Keratinocyte (primary cell): ENCODE measurements at regions not wholly inside any gene's neighbourhood (a gene's known extent, or its start where the extent isn't known, plus 50 kb on each side); places are given as distances from the start of the nearest gene placed in this dataset.

Experiments
- DNase-seq: peaks from one replicate; pipeline ENCODE4 v3.0.0-alpha.2; 2011; ENCODE audit warnings: low read depth, missing footprints, low spot score
- FAIRE-seq: peaks from 2 replicates; lab custom pipeline; 2011; peaks lifted over from hg19 to GRCh38; lab: Jason Lieb, UNC
- H2AFZ ChIP-seq: 2 replicates; pipeline ENCODE4 v1.6.0; 2012; ENCODE audit warnings: low read length, control low read depth, inconsistent platforms; ENCODE audit not compliant: control insufficient read depth
- H3K27ac ChIP-seq: 2 replicates; pipeline ENCODE4 v1.5.1; 2011; ENCODE audit warnings: low read length; ENCODE audit not compliant: control insufficient read depth, insufficient read depth
- H3K27me3 ChIP-seq: 3 replicates; pipeline ENCODE4 v1.6.0; 2011; ENCODE audit warnings: low read length; ENCODE audit not compliant: control insufficient read depth, insufficient read depth; ENCODE audit errors: extremely low read depth
- H3K36me3 ChIP-seq, 2 experiments: 2 replicates in 1 of 2; 3 replicates in 1 of 2; pipeline ENCODE4 v1.5.1; 2011; ENCODE audit warnings: low read length in 2 of 2, mild to moderate bottlenecking in 1 of 2; ENCODE audit not compliant: control insufficient read depth in 2 of 2, insufficient read depth in 2 of 2; ENCODE audit errors: extremely low read depth in 1 of 2
- H3K4me1 ChIP-seq: 3 replicates; pipeline ENCODE4 v1.5.1; 2011; ENCODE audit warnings: low read length; ENCODE audit not compliant: control insufficient read depth, insufficient read depth; ENCODE audit errors: extremely low read depth
- H3K4me2 ChIP-seq: 3 replicates; pipeline ENCODE4 v1.6.0; 2011; ENCODE audit warnings: low read depth, low read length; ENCODE audit not compliant: control insufficient read depth, insufficient read depth; ENCODE audit errors: extremely low read depth
- H3K4me3 ChIP-seq, 3 experiments: fragments of 200-600 bp in 1 of 3; sonication (generic) in 1 of 3; 2 replicates in 2 of 3; 3 replicates in 1 of 3; pipeline ENCODE4 v1.5.1; 2011 to 2016; ENCODE audit warnings: low read length in 3 of 3, mild to moderate bottlenecking in 3 of 3, control low read depth in 2 of 3, inconsistent platforms in 1 of 3, low read depth in 1 of 3, mixed read lengths in 1 of 3, mixed run types in 1 of 3, moderate library complexity in 1 of 3; ENCODE audit not compliant: control insufficient read depth in 2 of 3, insufficient read depth in 2 of 3; ENCODE audit errors: extremely low read depth in 1 of 3
- H3K79me2 ChIP-seq: 2 replicates; pipeline ENCODE4 v1.6.0; 2012; ENCODE audit warnings: low read length; ENCODE audit not compliant: control insufficient read depth, insufficient read depth
- H3K9ac ChIP-seq: 3 replicates; pipeline ENCODE4 v1.6.0; 2011; ENCODE audit warnings: low read length; ENCODE audit not compliant: control insufficient read depth, insufficient read depth; ENCODE audit errors: extremely low read depth
- H3K9me1 ChIP-seq: 3 replicates; pipeline ENCODE4 v1.6.0; 2011; ENCODE audit warnings: low read length; ENCODE audit not compliant: control insufficient read depth, insufficient read depth; ENCODE audit errors: extremely low read depth
- H3K9me3 ChIP-seq: 2 replicates; pipeline ENCODE4 v1.5.1; 2012; ENCODE audit warnings: low read depth, low read length; ENCODE audit not compliant: control insufficient read depth
- H4K20me1 ChIP-seq: 3 replicates; pipeline ENCODE4 v1.6.0; 2011; ENCODE audit warnings: low read length; ENCODE audit not compliant: control insufficient read depth, insufficient read depth; ENCODE audit errors: extremely low read depth
- EZH2 ChIP-seq: IDR thresholded peaks from one replicate; pipeline ENCODE4 v1.6.1; 2012; ENCODE audit warnings: inconsistent platforms, mild to moderate bottlenecking, low read length, moderate library complexity
- dilution Hi-C: fragments of 300-500 bp; cut with MboI; formaldehyde crosslinking; loops from one replicate; pipeline ENCODE4 v1.7.0; 2020; ENCODE audit warnings: low sequenced_read_pairs; ENCODE audit not compliant: extremely low pct_ligation_motif_present
- TF ChIP-seq, protein P1 (sequence below), 3 experiments: IDR thresholded peaks in 1 of 3; conservative IDR thresholded peaks in 1 of 3; optimal IDR thresholded peaks in 1 of 3; 2 replicates in 2 of 3; 3 replicates in 1 of 3; pipeline versions ENCODE3 to v1.5.1; 2011; ENCODE audit warnings: low read length in 3 of 3, mild to moderate bottlenecking in 3 of 3, moderate library complexity in 2 of 3, control low read depth in 1 of 3, inconsistent platforms in 1 of 3; ENCODE audit not compliant: insufficient read depth in 2 of 3; ENCODE audit errors: extremely low read depth in 1 of 3

DNA sequence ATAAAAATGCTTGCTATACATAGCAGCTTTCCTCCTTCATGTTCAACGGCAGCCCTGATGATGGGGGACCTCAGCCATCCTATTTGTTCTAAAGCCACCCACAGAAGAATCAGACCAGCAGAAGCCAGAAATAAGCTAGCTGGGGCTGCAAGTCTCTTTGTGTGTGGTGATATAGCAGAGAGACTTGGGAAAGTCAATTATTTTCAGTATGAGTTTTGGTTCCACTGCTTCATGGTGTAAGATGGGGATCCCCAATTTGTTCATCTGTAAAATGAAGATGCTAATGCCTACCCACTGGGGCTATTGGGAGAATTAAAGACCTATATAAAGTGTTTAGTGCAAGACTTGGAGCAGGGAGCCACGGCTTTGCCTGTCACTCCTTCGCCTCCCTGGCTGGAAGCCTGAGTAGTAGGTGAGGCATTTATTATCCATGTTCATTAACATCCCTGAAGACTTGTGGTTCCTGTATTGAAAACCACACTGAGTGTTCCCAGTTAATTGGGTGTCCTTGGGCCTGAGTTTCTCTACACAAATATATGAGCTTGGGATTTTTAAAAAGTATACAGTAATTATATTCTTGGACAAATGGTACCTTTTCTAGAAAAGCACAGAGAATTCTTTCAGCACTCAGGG, 210.1 kb upstream of the SLC24A2 start:
- Histone ChIP-seq H3K36me3 (no peaks in the 10 kb centered on the region), H3K4me3 (peak overlapping the region in 2 of 3 experiments; percentile 11 to 16), H3K4me1 (peaks cover 39% of the 10 kb centered on the region), H4K20me1 (no peaks in the 10 kb centered on the region), H3K9me3 (no peaks in the 10 kb centered on the region), H3K9ac (peak overlapping the region; percentile 34), H2AFZ (no peak overlapping the region), H3K9me1 (no peaks in the 10 kb centered on the region), H3K27ac (peak overlapping the region; percentile 87), H3K4me2 (peak overlapping the region; percentile 75), H3K27me3 (no peaks in the 10 kb centered on the region), H3K79me2 (no peaks in the 10 kb centered on the region)
- FAIRE-seq (peak; percentile 76), DNase-seq (no peak)
- TF ChIP-seq, protein P1, sequence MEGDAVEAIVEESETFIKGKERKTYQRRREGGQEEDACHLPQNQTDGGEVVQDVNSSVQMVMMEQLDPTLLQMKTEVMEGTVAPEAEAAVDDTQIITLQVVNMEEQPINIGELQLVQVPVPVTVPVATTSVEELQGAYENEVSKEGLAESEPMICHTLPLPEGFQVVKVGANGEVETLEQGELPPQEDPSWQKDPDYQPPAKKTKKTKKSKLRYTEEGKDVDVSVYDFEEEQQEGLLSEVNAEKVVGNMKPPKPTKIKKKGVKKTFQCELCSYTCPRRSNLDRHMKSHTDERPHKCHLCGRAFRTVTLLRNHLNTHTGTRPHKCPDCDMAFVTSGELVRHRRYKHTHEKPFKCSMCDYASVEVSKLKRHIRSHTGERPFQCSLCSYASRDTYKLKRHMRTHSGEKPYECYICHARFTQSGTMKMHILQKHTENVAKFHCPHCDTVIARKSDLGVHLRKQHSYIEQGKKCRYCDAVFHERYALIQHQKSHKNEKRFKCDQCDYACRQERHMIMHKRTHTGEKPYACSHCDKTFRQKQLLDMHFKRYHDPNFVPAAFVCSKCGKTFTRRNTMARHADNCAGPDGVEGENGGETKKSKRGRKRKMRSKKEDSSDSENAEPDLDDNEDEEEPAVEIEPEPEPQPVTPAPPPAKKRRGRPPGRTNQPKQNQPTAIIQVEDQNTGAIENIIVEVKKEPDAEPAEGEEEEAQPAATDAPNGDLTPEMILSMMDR (optimal IDR thresholded peaks at IDR 0.05 in 1 of 3, IDR thresholded peaks at IDR 0.05 in 1 of 3, conservative IDR thresholded peaks at IDR 0.05 in 1 of 3; ENCODE audit: extremely low read depth in 1 of 3, insufficient read depth in 2 of 3, low read length in 3 of 3) = no peak
- TF ChIP-seq EZH2 = no peak
- dilution Hi-C loops = no loop called here

DNA sequence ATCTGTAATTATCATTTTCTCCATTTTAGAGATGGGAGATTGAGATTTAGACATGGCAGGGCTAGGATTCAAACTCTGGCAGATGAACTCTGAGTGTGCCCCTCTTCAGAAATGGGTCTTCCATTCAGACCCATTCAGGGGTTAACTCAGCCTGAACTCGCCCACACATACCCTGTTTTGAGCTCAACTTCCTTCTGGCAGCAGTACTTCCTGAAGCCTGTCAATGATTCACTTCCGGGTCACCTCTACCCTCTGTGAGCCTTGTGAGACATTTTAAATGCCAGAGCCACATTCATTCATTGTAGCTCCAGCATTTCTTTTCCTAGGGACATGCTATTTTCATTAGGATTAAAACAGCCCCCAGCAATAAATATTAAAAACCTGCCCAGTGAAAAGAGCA, 209.3 kb upstream of the SLC24A2 start:
- H2AFZ ChIP-seq = peak overlapping the region; percentile 79
- H3K9ac ChIP-seq = peak overlapping the region; percentile 34
- H4K20me1 ChIP-seq = no peaks in the 10 kb centered on the region
- H3K79me2 ChIP-seq = no peaks in the 10 kb centered on the region
- peak overlapping the region; percentile 75 for H3K4me2 ChIP-seq
- no peak for DNase-seq
- TF ChIP-seq, protein P1 (optimal IDR thresholded peaks at IDR 0.05 in 1 of 3, IDR thresholded peaks at IDR 0.05 in 1 of 3, conservative IDR thresholded peaks at IDR 0.05 in 1 of 3; ENCODE audit: extremely low read depth in 1 of 3, insufficient read depth in 2 of 3, low read length in 3 of 3) = no peak
- TF ChIP-seq EZH2 = no peak
- H3K9me1 ChIP-seq = no peaks in the 10 kb centered on the region
- peaks cover 41% of the 10 kb centered on the region for H3K4me1 ChIP-seq
- no peaks in the 10 kb centered on the region for H3K36me3 ChIP-seq
- peak overlapping the region; percentile 87 for H3K27ac ChIP-seq
- H3K4me3 ChIP-seq = peak overlapping the region in 1 of 3 experiments; percentile 16
- no peaks in the 10 kb centered on the region for H3K27me3 ChIP-seq
- H3K9me3 ChIP-seq = no peaks in the 10 kb centered on the region
- peak; percentile 71 for FAIRE-seq
- dilution Hi-C loops = no loop called here
